Colonic mucosa (tissue), 4 donors: ENCODE measurements at regions not wholly inside any gene's neighbourhood (a gene's known extent, or its start where the extent isn't known, plus 50 kb on each side); places are given as distances from the start of the nearest gene placed in this dataset.
"Not testable (repeated sequence)": the region's sequence is repeated elsewhere in the genome, so short reads cannot be mapped to it uniquely, and the experiment has no call there.

Experiments used
- DNase-seq: peaks from one replicate; pipeline ENCODE4 v3.0.0-alpha.2; 2020
- H3K27ac ChIP-seq: fragments of 200-600 bp; one replicate; pipeline ENCODE4 v1.8.0; 2021
- H3K27me3 ChIP-seq: fragments of 200-600 bp; one replicate; pipeline ENCODE4 v1.8.0; 2021
- H3K36me3 ChIP-seq: fragments of 200-600 bp; one replicate; pipeline ENCODE4 v1.8.0; 2021
- H3K4me1 ChIP-seq: fragments of 200-600 bp; one replicate; pipeline ENCODE4 v1.8.0; 2021; ENCODE audit warnings: mild to moderate bottlenecking
- H3K4me3 ChIP-seq: fragments of 200-600 bp; one replicate; pipeline ENCODE4 v1.8.0; 2021
- H3K9ac ChIP-seq, 2 donors: one replicate each; pipeline ENCODE4 v1.7.0; 2013; ENCODE audit warnings: control low read depth in 2 of 2, low read depth in 2 of 2, low read length in 2 of 2
- H3K9me3 ChIP-seq: fragments of 200-600 bp; one replicate; pipeline ENCODE4 v1.8.0; 2021
- CTCF ChIP-seq: fragments of 200-600 bp; IDR thresholded peaks from one replicate; pipeline ENCODE4 v1.8.0; 2022; ENCODE audit warnings: antibody characterized with exemption, mild to moderate bottlenecking
- intact Hi-C: fragments of 100-400 bp; cut with DNase I; formaldehyde crosslinking; loops from one replicate; pipeline ENCODE4 v1.14.1; 2022
- donor health status: healthy.
- donor health status: DM: no; HTN: no; CAD: no.
- donor health status: DM: no; HTN: no; CAD: no.

DNA sequence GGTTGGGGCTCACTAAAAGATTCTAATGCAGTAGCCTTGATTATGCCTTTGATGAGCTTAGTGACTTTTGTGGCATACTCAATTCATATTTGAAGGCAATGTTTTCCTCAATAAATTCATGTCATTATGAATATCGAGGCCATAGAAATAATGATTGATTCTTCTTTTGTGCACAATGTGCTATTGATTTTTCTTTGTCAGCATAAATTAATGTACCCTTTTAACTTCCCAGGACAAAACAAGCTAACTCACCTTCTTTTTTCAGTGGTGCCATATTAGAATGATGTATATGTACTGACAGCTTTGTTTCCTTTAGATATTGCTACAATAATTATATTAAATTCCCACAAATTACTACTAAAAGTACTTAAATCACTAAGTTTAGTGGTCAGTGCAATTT, 484.3 kb upstream of the HS3ST5 start:
- TF ChIP-seq CTCF, result no peak
- Histone ChIP-seq H3K4me3 (no peak overlapping the region), H3K9me3 (no peaks in the 10 kb centered on the region), H3K27me3 (no peaks in the 10 kb centered on the region), H3K4me1 (no peaks in the 10 kb centered on the region), H3K27ac (no peak overlapping the region), H3K9ac (no peak overlapping the region), H3K36me3 (no peaks in the 10 kb centered on the region)
- DNase-seq, result no peak
- intact Hi-C loops, result no loop called here

- DNase-seq, result no peak
- H3K9me3 ChIP-seq, result no peaks in the 10 kb centered on the region
- no peaks in the 10 kb centered on the region for H3K36me3 ChIP-seq
- H3K27ac ChIP-seq, result no peak overlapping the region
- H3K9ac ChIP-seq, result no peak overlapping the region
- H3K27me3 ChIP-seq, result no peaks in the 10 kb centered on the region
- intact Hi-C loops, result no loop called here
- TF ChIP-seq CTCF, result no peak
- no peaks in the 10 kb centered on the region for H3K4me1 ChIP-seq
- H3K4me3 ChIP-seq, result no peak overlapping the region
These were observed 481.6 kb upstream of the HS3ST5 start for GRCh38 chr6:114824409-114824808.

DNA sequence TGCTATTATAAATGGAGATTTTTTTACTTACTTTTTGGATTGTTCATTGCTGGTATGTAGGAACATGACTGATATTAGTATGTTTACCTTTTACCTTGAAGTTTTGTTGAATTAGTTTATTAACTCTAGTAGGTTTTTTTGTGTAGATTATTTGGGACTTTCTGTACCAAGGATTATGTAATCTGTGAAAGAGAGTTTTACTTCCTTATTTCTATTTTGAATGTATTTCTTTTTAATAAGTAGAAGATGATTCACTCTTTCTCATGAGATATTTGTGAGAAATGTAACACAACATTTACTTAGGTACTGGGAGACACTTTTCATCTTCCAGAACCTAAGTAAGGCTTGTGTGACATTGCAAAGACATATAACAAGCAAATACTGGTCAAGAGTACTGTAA, 473.9 kb upstream of the HS3ST5 start:
- H3K27ac ChIP-seq, result no peak overlapping the region
- TF ChIP-seq CTCF, result no peak
- no peak for DNase-seq
- no peaks in the 10 kb centered on the region for H3K9me3 ChIP-seq
- H3K9ac ChIP-seq, result no peak overlapping the region
- H3K36me3 ChIP-seq, result no peaks in the 10 kb centered on the region
- no peaks in the 10 kb centered on the region for H3K27me3 ChIP-seq
- H3K4me3 ChIP-seq, result no peak overlapping the region
- intact Hi-C loops, result no loop called here
- H3K4me1 ChIP-seq, result no peaks in the 10 kb centered on the region

GRCh38 chr6:114810468-114810867, 467.6 kb upstream of the HS3ST5 start:
- H3K9me3 ChIP-seq, result no peaks in the 10 kb centered on the region
- no peaks in the 10 kb centered on the region for H3K4me1 ChIP-seq
- no peak for DNase-seq
- no peak overlapping the region for H3K9ac ChIP-seq
- intact Hi-C loops, result no loop called here
- no peaks in the 10 kb centered on the region for H3K27me3 ChIP-seq
- no peaks in the 10 kb centered on the region for H3K36me3 ChIP-seq
- H3K27ac ChIP-seq, result no peak overlapping the region
- H3K4me3 ChIP-seq, result no peak overlapping the region
- no peak for TF ChIP-seq CTCF

DNA sequence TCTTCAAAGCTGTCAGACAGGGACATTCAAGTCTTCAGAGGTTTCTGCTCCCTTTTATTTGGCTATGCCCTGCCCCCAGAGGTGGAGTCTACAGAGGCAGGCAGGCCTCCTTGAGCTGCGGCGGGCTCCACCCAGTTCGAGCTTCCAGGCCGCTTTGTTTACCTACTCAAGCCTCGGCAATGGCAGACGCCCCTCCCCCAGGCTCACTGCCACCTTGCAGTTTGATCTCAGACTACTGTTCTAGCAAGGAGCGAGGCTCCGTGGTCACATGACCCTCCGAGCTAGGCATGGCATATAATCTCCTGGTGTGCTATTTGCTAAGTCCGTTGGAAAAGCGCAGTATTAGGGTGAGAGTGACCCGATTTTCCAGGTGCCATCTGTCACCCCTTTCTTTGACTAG, 462.6 kb upstream of the HS3ST5 start:
- H3K4me1 ChIP-seq, H3K4me3 ChIP-seq, H3K36me3 ChIP-seq, DNase-seq, H3K9me3 ChIP-seq, H3K27ac ChIP-seq, H3K9ac ChIP-seq, intact Hi-C loops, H3K27me3 ChIP-seq: not testable (repeated sequence)

- Histone ChIP-seq H3K36me3 (no peaks in the 10 kb centered on the region), H3K4me3 (no peak overlapping the region), H3K4me1 (no peaks in the 10 kb centered on the region), H3K9me3 (no peaks in the 10 kb centered on the region), H3K9ac (no peak overlapping the region), H3K27me3 (no peaks in the 10 kb centered on the region), H3K27ac (no peak overlapping the region)
- DNase-seq, result no peak
- intact Hi-C loops, result no loop called here
- TF ChIP-seq CTCF, result no peak
These were observed 453.8 kb upstream of the HS3ST5 start for GRCh38 chr6:114796576-114796975.
